H9 (cell line): ENCODE measurements at regions not wholly inside any gene's neighbourhood (a gene's known extent, or its start where the extent isn't known, plus 50 kb on each side); places are given as distances from the start of the nearest gene placed in this dataset.

Experiments
- DNase-seq: peaks from one replicate; pipeline ENCODE4 v3.0.0-alpha.2; 2017
- H2AFZ ChIP-seq: one replicate; pipeline ENCODE4 v1.6.1; 2013; ENCODE audit warnings: mild to moderate bottlenecking, low read length, control low read depth, moderate library complexity
- H2AK5ac ChIP-seq: 2 replicates; pipeline ENCODE4 v1.6.1; 2013; ENCODE audit warnings: low read length, control low read depth, mixed read lengths; ENCODE audit not compliant: insufficient read length
- H2BK120ac ChIP-seq: one replicate; pipeline ENCODE4 v1.6.1; 2013; ENCODE audit warnings: low read depth, mild to moderate bottlenecking, low read length, control low read depth, inconsistent platforms; ENCODE audit not compliant: poor library complexity, severe bottlenecking
- H2BK12ac ChIP-seq: 2 replicates; pipeline ENCODE4 v1.6.1; 2013; ENCODE audit warnings: low read length, control low read depth, mixed read lengths, low read depth; ENCODE audit not compliant: insufficient read length
- H2BK15ac ChIP-seq: 2 replicates; pipeline ENCODE4 v1.6.1; 2013; ENCODE audit warnings: low read depth, low read length, control low read depth
- H2BK20ac ChIP-seq: one replicate; pipeline ENCODE4 v1.6.1; 2013; ENCODE audit warnings: low read depth, mild to moderate bottlenecking, low read length, control low read depth, inconsistent platforms; ENCODE audit not compliant: poor library complexity, severe bottlenecking
- H2BK5ac ChIP-seq: 2 replicates; pipeline ENCODE4 v1.6.1; 2013; ENCODE audit warnings: low read length, control low read depth, mixed read lengths; ENCODE audit not compliant: insufficient read length
- H3K14ac ChIP-seq: 2 replicates; pipeline ENCODE4 v1.6.1; 2013; ENCODE audit warnings: low read length, control low read depth; ENCODE audit not compliant: insufficient read depth
- H3K18ac ChIP-seq: 2 replicates; pipeline ENCODE4 v1.6.1; 2013; ENCODE audit warnings: low read depth, mild to moderate bottlenecking, mixed read lengths, low read length, control low read depth; ENCODE audit not compliant: insufficient read length
- H3K23ac ChIP-seq: 2 replicates; pipeline ENCODE4 v1.6.1; 2013; ENCODE audit warnings: low read length, control low read depth, mixed read lengths, low read depth; ENCODE audit not compliant: insufficient read length
- H3K23me2 ChIP-seq: 2 replicates; pipeline ENCODE4 v1.6.1; 2013; ENCODE audit warnings: low read depth, mild to moderate bottlenecking, mixed read lengths, low read length, control low read depth; ENCODE audit not compliant: insufficient read length, poor library complexity, severe bottlenecking
- H3K27ac ChIP-seq: 2 replicates; pipeline ENCODE4 v1.5.1; 2013; ENCODE audit warnings: low read length, control low read depth, mixed read lengths, low read depth; ENCODE audit not compliant: insufficient read length
- H3K27me3 ChIP-seq: 2 replicates; pipeline ENCODE4 v1.6.1; 2013; ENCODE audit warnings: low read length, control low read depth, inconsistent platforms; ENCODE audit not compliant: insufficient read depth
- H3K4ac ChIP-seq: 2 replicates; pipeline ENCODE4 v1.6.1; 2013; ENCODE audit warnings: low read depth, mild to moderate bottlenecking, control low read depth, inconsistent platforms, low read length, moderate library complexity
- H3K4me1 ChIP-seq: 2 replicates; pipeline ENCODE4 v1.6.1; 2013; ENCODE audit warnings: low read length, control low read depth, inconsistent platforms; ENCODE audit not compliant: insufficient read depth
- H3K4me2 ChIP-seq: 2 replicates; pipeline ENCODE4 v1.6.1; 2013; ENCODE audit warnings: low read length, control low read depth, mixed read lengths; ENCODE audit not compliant: insufficient read length, insufficient read depth
- H3K56ac ChIP-seq: 2 replicates; pipeline ENCODE4 v1.6.1; 2013; ENCODE audit warnings: low read depth, mild to moderate bottlenecking, mixed read lengths, low read length, control low read depth; ENCODE audit not compliant: insufficient read length
- H3K79me1 ChIP-seq: 2 replicates; pipeline ENCODE4 v1.6.1; 2013; ENCODE audit warnings: low read depth, mild to moderate bottlenecking, moderate library complexity, low read length, control low read depth, inconsistent platforms; ENCODE audit not compliant: insufficient read depth, poor library complexity, severe bottlenecking
- H3K79me2 ChIP-seq: 2 replicates; pipeline ENCODE4 v1.6.1; 2013; ENCODE audit warnings: low read length, control low read depth, inconsistent platforms; ENCODE audit not compliant: insufficient read depth
- H3K9ac ChIP-seq: 2 replicates; pipeline ENCODE4 v1.6.1; 2013; ENCODE audit warnings: low read length, control low read depth, mixed read lengths; ENCODE audit not compliant: insufficient read length; ENCODE audit errors: extremely low read depth
- H3K9me3 ChIP-seq: one replicate; pipeline ENCODE4 v1.6.1; 2013; ENCODE audit warnings: low read depth, low read length, inconsistent platforms; ENCODE audit not compliant: control insufficient read depth
- H3T11ph ChIP-seq: one replicate; pipeline ENCODE4 v1.6.1; 2013; ENCODE audit warnings: mild to moderate bottlenecking, low read length, control low read depth, inconsistent platforms
- H4K20me1 ChIP-seq: one replicate; pipeline ENCODE4 v1.6.1; 2013; ENCODE audit not compliant: control insufficient read depth, insufficient read length, insufficient read depth
- H4K5ac ChIP-seq: 2 replicates; pipeline ENCODE4 v1.6.1; 2013; ENCODE audit warnings: low read depth, mild to moderate bottlenecking, mixed read lengths, low read length, control low read depth; ENCODE audit not compliant: insufficient read length
- H4K8ac ChIP-seq: replicated peaks from 2 replicates; pipeline ENCODE4 v1.6.1; 2013; ENCODE audit warnings: low read length, control low read depth, mixed read lengths, low read depth; ENCODE audit not compliant: insufficient read length
- H4K91ac ChIP-seq: 2 replicates; pipeline ENCODE4 v1.6.1; 2013; ENCODE audit warnings: low read depth, mild to moderate bottlenecking, moderate library complexity, mixed read lengths, low read length, control low read depth; ENCODE audit not compliant: insufficient read length
- H3K27ac Mint-ChIP-seq, 3 experiments: 2 replicates in 2 of 3; 3 replicates in 1 of 3; pipeline ENCODE4 v1.8.0; 2020 to 2021; ENCODE audit warnings: mixed read lengths in 3 of 3, mild to moderate bottlenecking in 1 of 3, moderate library complexity in 1 of 3
- H3K27me3 Mint-ChIP-seq: 2 replicates; pipeline ENCODE4 v1.8.0; 2021; ENCODE audit warnings: low read depth, mild to moderate bottlenecking, moderate library complexity, mixed read lengths
- H3K36me3 Mint-ChIP-seq, 3 experiments: 2 replicates in 2 of 3; 3 replicates in 1 of 3; pipeline ENCODE4 v1.8.0; 2020 to 2021; ENCODE audit warnings: low read depth in 3 of 3, mixed read lengths in 3 of 3; ENCODE audit not compliant: insufficient read depth in 1 of 3
- H3K4me1 Mint-ChIP-seq, 2 experiments: 2 replicates each; pipeline ENCODE4 v1.8.0; 2020; ENCODE audit warnings: mixed read lengths in 2 of 2
- H3K4me3 Mint-ChIP-seq, 2 experiments: 2 replicates in 1 of 2; 3 replicates in 1 of 2; pipeline ENCODE4 v1.8.0; 2020 to 2021; ENCODE audit warnings: mild to moderate bottlenecking in 2 of 2, mixed read lengths in 2 of 2, moderate library complexity in 1 of 2
- H3K9me3 Mint-ChIP-seq, 2 experiments: 2 replicates in 1 of 2; 3 replicates in 1 of 2; pipeline ENCODE4 v1.8.0; 2020; ENCODE audit warnings: mild to moderate bottlenecking in 2 of 2, mixed read lengths in 2 of 2, moderate library complexity in 1 of 2
- WGBS: extraction: QIAGEN DNeasy Blood & Tissue Kit; methylation state at CpG from one replicate; pipeline ENCODE4 v1.1.7; 2013; ENCODE audit warnings: missing lambda C conversion rate, low lambda C conversion rate, mixed read lengths; ENCODE audit not compliant: insufficient read length; ENCODE audit errors: extremely low coverage; 5-methylcytosine and 5-hydroxymethylcytosine counted together
- TF ChIP-seq, protein P1 (sequence below): fragments of 200-600 bp; sonication (generic); conservative IDR thresholded peaks from 3 replicates; pipeline ENCODE4 v1.8.0; 2021; ENCODE audit warnings: antibody characterized with exemption, mild to moderate bottlenecking

DNA sequence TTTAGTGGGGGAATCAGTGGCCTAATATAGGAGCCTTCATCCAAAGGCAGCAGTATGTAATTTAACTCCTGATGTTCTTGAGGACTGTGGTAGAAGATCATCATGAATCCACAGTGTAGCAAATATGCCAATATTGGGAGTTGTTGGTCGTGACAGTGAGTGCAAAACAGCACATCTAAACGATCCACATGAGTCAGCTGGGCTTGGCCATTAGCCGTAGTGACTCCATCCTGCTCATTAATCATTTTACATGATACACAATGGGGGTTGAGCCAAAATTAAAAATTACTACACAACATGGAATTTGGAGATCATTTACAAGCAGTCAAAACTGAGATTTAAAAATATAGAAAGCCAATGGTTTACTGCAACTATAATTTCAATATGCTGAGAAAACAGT lies 653.9 kb upstream of the CAMK1G start:
- Histone ChIP-seq H2BK120ac (no peak overlapping the region), H3K4me1 (no peaks in the 10 kb centered on the region), H3K23ac (no peak overlapping the region), H3K4me2 (no peak overlapping the region), H4K8ac (no peak overlapping the region), H3K27me3 (no peaks in the 10 kb centered on the region), H3K27ac (no peak overlapping the region), H3K9ac (no peak overlapping the region), H3K18ac (no peak overlapping the region), H3K23me2 (no peaks in the 10 kb centered on the region), H2BK5ac (no peak overlapping the region), H2BK12ac (no peak overlapping the region), H2BK20ac (no peak overlapping the region), H4K91ac (no peak overlapping the region), H2AK5ac (no peak overlapping the region), H3K4ac (no peak overlapping the region), H2BK15ac (no peak overlapping the region), H4K20me1 (no peaks in the 10 kb centered on the region), H3T11ph (no peak overlapping the region), H3K14ac (no peak overlapping the region), H2AFZ (no peak overlapping the region), H3K79me1 (no peaks in the 10 kb centered on the region), H3K56ac (no peak overlapping the region), H3K79me2 (no peaks in the 10 kb centered on the region), H3K9me3 (no peaks in the 10 kb centered on the region), H4K5ac (no peak overlapping the region)
- Mint-ChIP-seq H3K27me3 (no peaks in the 10 kb centered on the region), H3K4me3 (no peak overlapping the region), H3K27ac (no peak overlapping the region), H3K9me3 (no peaks in the 10 kb centered on the region), H3K4me1 (peaks cover 18% of the 10 kb centered on the region in 2 experiments), H3K36me3 (no peaks in the 10 kb centered on the region; a peak in 1 of 7 replicates)
- no CpG with 5 or more reads among the region's 3 CpGs for WGBS
- DNase-seq = no peak
- TF ChIP-seq, protein P1, sequence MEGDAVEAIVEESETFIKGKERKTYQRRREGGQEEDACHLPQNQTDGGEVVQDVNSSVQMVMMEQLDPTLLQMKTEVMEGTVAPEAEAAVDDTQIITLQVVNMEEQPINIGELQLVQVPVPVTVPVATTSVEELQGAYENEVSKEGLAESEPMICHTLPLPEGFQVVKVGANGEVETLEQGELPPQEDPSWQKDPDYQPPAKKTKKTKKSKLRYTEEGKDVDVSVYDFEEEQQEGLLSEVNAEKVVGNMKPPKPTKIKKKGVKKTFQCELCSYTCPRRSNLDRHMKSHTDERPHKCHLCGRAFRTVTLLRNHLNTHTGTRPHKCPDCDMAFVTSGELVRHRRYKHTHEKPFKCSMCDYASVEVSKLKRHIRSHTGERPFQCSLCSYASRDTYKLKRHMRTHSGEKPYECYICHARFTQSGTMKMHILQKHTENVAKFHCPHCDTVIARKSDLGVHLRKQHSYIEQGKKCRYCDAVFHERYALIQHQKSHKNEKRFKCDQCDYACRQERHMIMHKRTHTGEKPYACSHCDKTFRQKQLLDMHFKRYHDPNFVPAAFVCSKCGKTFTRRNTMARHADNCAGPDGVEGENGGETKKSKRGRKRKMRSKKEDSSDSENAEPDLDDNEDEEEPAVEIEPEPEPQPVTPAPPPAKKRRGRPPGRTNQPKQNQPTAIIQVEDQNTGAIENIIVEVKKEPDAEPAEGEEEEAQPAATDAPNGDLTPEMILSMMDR = no peak
